ENCODE measurements at regions not wholly inside any gene's neighbourhood (a gene's known extent, or its start where the extent isn't known, plus 50 kb on each side); places are given as distances from the start of the nearest gene placed in this dataset.
"Not testable (repeated sequence)": the region's sequence is repeated elsewhere in the genome, so short reads cannot be mapped to it uniquely, and the experiment has no call there.

DNA sequence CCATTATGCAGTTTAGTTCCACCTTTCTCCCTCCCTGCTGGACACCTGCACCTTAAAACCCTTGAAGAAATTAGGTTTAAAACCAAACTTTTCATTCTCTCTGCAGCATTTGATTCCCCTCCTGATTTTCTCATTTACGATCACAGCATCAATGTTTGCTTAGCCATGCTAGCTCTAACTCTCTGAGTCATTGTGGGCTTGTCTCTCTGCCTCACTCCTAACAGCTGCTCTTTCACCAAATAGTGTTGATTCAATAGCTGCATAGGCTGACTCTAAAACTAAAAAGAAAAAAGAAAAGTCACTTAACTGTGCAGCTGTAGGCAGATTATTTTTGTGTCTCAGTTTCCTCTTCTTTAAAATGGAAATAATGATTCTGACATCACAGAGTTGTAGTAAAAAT, 1124.9 kb downstream of the DIAPH3 start:
- no peak for DNase-seq

DNA sequence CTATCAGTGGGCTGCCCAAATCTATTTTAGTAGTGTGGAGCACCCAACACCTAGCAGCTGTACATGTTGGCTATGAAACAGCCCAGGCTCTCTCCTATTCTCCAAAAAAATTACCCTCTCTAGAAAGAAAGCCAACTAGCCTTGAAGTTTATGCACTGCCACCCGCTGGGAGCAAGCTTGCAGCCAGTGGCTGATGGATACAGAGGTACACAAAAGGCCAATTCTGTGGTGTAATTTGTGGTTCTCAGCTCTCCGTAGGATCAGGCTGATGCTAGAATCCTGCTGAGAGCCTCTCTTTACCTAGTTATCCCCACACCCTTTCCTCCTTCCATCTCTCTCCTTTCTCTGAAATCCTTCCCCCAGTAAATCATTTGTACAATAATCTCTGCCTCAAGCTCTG, 1120.7 kb downstream of the DIAPH3 start:
- DNase-seq = no peak

DNA sequence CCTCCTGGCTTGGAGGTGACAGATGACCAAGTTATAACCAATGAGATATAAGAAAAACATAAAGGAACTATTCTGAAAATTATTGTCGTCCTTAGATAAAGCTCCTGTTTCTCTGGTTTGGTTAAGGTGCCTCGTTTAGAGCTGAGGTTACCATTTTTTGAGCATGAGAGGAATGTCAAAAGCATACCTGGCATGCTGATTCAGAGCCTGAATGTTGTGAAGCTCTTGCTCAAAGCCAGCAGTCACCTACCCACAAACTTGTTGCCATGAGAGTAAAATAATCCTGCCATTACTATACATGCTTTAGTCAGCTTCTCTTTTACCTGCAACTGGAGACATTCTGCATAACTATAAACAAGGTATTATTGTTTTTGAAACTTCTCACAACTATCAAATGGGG, 1116.2 kb downstream of the DIAPH3 start:
- no peak for DNase-seq

DNA sequence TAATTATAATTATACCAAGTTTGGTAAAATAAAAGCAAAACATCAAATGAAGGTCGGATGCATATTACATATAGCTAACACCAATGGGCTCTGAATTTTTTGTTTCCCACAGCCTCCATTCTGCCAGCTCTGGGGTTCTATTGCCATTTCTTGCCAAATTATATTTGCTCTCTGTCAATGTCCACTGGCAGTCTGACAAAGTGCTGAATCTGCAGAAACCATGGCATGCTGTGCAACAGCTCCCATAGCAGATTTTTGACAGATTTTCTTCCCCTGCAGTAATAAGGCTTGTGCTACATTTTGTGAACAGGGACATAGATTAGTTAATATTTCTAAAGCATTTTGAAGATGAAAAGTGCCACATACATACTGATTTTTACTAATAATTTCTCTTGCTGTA, 1102.1 kb downstream of the DIAPH3 start:
- no peak for DNase-seq

DNA sequence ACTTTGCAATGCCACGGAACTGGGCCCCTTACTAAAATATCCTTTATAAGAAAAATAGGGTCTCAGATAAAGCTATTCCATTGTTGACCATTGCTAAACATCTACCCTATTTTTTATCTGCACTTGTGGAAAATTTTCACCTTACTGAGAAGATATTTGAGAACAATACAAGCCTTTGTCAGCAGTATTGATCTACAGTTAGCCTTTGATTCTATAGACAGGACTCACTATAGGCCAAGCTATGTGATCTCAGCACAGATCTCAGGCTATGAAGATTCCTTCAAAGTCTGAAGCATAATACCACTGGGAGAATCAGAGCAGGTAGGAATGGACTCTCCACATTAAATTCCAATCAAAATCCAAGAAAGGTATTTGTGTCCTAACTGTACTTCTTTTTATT, 1099.7 kb downstream of the DIAPH3 start:
- no peak for DNase-seq

DNA sequence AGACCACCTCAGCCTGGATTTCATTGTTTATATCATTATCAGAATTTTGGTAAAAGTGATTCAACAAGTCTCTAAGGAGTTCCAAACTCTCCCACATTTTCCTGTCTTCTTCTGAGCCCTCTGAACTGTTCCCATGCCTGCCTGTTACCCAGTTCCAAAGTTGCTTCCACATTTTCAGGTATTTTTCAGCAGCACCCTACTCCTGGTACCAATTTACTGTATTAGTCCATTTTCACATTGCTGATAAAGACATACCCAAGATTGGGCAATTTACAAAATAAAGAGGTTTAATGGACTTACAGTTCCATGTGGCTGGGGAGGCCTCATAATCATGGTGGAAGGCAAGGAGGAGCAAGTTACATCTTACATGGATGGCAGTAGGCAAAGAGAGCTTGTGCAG, 1087.3 kb downstream of the DIAPH3 start:
- not testable (repeated sequence) for DNase-seq

DNA sequence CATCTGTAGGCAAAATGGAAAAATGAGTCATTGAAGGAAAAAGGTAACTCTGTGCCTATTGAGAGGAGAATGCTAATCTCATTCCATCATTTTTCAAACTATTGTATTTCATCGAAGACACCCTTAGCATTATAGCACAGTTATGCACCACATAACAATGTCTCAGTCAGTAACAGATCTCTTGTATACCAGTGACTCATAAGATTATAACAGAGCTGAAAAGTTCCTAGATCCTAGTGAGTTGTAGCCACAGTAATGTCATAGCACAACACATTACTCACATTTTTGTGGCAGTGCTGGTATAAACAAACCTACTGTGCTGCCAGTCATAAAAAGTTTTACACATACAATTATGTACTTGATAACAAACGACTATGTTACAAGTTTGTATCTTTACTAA, 1077.6 kb downstream of the DIAPH3 start:
- DNase-seq = no peak

DNA sequence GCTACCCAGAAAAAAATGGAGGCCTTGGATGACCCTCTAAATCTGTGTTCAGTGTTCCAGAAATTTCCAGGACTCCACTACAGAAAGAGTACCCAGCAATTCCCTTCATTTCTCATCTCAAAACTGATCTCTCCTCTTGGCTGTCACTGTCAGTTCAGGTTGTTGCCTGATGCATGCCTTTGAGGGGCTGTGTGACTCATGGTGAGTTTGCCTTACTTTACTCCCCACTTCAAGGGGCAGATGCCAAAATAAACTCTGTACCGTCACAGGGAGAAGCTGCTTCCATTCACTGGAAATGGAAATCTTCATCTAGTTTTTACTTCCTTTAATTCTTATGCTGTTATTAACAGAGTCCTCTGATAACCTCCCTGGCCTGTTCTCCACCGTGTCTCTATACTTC, 1075.0 kb downstream of the DIAPH3 start:
- DNase-seq = no peak

DNA sequence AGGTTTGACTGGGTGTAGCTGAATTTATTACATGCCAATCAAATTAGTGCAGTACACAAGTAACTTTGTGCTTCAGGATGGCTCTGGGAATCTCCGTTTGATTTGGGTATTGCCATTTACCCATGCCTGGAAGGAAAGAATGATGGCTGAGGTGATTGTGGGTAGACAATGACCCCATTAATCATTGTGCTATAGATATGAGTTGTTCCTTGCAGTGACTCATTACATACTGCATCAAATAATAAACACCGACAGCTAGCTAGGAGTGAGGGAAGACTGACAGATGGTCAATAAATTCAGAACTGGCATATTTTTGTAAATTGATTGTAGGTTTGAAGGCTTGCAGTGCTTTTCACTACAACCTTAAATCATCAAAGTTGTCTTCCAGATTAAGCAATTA, 1069.5 kb downstream of the DIAPH3 start:
- no peak for DNase-seq

DNA sequence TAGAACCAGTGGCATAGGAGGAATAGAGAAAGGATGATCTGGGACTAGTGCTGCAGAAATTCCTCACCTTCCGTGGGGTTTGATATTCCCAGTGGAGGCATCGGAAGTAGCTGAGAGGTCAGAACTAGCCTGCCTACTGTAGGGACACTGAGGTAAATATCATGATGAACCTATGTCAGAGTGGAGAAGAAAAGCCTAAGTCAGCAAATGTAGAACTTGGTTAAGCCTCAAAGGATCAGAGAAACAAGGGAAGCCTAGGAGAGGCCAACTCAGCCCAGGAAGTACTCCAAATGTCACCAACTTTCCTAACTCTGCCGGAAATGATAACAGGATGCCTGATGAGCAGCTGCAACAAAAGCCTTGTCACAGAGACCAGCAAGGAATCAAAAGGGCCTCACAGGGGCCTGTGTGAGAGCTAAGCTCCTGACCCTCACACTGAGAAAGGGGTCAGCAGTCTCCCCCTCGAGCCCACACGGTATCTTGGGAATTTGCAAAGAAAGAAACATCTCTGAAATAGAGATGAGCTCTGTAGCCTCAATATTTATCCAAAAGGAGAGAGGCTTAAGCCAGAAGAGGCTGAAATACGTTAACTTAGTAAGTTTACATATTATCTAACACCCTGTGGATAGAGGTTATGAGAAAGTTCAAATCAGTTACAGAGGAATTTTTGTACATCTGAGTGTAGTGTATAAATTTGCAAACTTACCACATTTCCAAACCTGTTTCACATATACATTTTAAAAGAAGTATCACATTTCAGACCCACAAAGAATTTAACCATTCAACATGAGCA, 1064.3 kb downstream of the DIAPH3 start:
- peak; percentile 21 for DNase-seq

DNA sequence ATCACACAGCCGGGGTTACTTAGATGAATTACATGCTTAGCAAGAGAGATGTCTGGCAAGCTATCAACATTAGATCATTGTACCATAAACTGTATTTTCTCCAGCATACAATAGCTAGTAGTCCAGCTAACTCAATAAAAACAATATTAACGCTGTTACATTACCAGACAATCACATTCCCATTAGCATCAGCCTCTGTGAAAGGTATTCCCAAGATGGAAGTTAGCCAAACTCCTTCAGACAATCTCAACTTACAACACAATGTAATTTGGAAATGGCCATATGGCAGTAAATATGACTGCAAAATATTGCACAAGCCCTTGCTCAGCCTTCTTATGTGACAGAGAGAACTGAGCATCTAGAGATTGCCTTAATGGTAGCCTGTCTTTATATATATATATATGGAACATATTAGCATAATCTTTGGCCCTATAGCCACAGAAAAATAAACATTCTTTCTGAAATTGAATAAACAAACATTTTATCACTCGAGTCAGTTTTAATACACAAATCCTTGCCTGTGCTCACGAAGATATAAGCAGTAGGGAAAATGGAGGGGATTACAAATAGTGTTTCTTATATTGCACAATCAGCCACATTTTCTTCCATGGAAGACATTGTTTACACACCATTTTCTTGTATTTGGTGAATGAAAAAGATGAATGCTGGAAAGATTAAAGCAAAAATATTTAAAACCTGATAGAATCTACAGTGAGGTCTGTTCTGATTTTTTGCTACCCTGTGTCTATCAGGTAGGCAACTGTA, 1060.5 kb downstream of the DIAPH3 start:
- DNase-seq = no peak

DNA sequence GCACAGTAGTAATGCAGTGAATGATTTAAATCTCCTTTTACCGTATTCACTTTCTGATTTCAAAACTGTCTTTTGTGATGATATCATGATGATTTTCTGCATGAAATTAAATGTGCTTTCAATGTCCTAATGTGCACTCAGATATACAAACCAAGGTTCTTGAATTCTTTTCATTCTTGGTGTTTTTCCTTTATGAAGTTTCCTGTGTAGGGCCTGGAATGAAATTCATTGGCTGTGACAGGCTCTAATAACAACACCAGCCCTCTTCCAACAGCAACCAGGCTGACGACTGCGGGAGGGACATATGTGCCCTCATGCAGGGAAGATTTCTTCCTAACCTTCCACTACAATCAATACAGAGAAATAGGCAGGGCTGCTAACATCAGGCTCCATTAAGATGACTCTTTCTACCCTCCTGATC, 1052.0 kb downstream of the DIAPH3 start:
- no peak for DNase-seq

DNA sequence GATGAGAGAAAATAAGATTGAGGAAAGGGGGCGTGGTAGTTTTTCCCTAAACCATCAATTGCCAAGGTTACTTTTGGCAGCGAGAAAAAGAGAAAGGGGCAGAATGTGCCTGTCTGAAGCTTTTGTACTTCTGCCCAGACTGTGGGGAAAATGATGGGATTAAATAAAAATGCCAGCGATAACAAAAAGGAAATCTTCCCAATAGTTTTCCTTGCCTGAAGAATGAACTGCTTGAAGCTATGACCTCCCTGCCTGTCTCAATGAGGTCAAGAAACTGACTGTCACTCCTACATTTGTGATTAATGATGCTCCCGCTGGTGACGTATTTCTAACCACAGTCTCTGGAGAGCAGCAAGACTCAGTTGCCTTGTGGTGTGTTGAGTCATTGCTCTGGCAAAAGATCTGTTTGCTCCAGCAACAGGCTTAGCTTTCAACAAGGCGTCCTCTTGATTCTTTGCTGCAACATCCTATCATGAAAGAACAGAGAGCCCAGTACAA, 1051.5 kb downstream of the DIAPH3 start:
- DNase-seq = no peak

DNA sequence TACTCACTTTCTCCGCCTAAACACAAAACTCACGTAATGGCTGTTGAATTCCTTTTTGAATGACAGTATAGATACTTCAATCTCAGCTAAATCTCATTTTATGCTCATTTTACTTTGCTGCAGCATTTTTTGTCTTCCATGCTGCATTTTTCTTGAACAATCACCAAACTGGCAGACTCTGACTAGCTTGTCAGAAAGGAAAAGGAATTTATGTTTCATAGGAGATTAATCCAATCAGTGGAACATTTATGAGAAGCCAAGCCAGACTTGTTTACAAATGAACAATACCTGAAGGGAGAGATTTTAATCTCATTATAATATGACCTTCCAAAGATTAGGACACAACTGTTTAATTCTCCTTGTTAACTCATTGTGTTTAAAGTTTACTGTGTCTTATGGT, 1044.3 kb downstream of the DIAPH3 start:
- no peak for DNase-seq

DNA sequence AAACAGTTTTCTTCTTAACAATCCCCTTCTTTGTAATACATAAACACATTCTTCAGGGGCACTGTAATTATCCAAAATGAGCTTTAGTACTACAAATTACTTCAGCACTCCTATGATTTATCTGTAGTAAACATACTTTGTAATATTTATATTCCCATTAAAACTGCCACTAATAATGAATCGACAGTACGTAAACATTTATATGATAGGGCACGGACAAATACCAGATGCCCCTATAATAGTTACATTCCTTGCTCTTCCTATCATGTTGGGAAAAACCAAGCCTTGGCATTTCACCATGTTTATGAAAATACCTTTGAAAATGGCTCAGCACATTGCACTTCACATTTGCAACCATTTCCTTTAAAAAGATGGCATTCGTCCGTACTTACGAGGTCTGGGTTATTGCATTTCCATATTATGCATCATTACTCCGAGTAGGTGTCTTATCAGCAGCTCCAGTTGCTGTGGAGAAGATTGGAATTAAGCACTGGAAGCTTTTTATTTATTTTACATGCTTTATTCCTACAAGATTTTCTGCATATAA, 1043.4 kb downstream of the DIAPH3 start:
- DNase-seq = no peak

DNA sequence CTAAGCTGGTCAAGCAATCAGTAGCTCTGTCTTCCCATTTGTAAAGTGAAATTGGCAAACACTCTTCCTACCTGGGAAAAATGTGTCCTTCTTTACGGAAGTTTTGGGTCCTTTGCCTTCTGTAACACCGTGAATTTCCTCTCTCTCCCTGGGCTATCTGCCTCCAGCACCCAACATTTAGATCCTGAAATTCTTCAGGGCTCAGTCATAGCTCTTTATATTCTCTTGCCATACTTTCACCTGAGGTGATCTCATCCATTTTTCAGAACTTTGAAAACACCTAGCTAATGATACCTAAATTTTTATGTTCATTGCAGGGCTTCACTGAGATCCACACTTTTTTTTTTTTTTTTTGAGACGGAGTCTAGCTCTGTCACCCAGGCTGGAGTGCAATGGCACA, 1042.2 kb downstream of the DIAPH3 start:
- no peak for DNase-seq

DNA sequence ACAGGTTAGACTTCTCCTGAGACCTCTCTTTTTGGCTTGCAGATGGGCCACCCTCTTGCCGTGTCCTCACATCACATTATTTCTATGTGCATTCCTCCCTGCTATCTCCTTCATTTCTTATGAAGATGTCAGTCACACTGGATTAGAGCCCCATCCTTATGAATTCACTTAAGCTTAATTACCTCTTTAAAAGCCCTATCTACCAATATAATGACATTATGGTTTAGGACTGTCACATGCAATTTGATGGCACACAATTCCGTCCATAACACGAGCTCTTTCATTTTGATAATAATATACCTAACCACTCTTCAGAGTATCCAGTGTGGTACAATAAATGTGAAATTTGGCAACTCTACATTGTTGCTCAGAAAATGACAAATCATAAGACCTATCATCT, 1037.3 kb downstream of the DIAPH3 start:
- DNase-seq = no peak

DNA sequence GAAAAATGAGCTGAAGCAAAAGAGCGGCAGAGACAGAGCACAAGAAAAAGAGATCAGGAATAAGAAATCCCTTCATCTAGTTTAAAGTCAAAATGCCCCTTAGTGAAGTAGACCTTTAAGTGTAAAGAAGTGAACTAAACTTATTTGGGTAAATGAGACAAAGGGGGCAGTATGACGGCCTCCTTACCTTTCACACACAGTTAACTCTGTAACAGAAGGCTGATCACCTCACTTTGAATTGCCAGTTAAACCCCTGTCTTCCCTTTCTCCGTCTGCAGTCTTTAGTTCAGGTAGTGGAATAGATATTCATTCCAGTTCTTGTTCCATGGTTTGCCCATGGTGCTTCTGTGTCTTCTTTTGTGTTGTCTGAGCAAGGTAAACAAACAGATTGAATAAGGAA, 1029.8 kb downstream of the DIAPH3 start:
- DNase-seq = no peak

DNA sequence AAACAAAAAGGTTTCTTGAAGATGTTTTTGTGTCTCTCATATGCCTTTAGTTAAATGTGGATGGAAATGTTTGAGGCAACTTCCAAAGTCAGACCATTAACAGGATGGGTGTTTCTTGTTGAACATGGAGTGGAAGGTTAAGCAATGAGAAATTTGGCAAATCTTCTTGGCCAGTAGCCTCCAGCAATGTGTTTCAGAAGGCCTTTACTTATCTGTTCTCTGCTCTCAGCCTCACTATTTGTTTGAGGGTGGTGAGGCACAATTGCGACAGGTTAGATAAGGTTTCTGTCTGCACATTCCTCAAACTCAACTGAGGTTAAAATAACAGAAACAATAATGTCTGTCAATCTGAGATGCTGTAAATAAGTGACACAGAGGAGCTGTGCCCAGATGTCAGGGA, 1019.0 kb downstream of the DIAPH3 start:
- no peak for DNase-seq

DNA sequence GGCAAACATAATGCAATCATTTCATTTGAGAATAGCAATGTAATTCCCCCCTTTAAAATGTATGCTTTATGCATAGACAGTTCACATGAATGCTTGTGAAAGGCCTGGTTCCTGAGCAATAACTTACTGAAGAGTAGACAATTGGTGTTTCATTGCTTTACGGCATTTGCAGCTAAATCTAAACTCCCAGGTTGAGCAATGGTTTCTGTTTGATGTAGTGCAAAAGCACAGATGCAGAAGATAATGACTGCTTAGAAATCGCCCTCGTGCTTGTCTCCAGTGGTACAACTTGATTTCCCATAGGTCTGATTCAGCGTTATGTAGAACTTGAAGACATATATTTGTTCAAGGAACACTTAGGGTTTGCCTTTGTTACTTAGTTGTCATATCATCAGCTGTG, 1018.3 kb downstream of the DIAPH3 start:
- DNase-seq = no peak

DNA sequence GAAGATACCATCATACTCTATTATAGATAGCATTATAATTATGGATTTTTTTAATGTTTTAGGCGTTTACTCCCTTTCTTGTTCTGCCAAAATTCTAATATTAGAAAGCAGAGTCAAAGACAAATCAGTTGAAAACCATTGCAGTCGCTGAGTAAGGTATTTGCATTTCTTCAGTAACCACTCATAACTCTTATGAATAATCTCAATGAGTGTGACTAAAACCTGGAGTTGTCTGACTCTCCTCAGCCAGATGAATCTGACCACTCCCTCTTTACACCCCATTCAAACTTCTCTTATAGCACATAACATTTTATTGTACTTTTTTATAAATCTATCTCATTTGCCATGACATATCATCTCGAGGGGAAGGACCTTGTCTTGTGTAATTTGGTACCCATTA, 1006.5 kb downstream of the DIAPH3 start:
- DNase-seq = no peak

DNA sequence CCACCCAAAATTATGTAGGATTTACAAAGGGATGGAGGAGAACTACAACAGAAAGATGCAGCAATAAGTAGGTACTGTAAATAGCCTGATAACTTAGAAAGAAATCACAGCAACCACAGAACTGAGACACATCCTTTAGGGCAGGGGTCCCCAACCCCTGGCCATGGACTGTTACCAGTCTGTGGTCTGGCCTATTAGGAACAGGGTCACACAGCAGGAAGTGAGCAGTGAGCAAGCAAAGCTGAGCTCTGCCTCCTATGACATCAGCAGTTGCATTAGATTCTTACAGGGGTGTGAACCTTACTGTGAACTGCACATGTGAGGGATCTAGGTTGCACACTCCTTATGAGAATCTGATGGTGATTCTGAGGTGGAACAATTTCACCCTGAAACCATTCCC, 997.6 kb downstream of the DIAPH3 start:
- no peak for DNase-seq

DNA sequence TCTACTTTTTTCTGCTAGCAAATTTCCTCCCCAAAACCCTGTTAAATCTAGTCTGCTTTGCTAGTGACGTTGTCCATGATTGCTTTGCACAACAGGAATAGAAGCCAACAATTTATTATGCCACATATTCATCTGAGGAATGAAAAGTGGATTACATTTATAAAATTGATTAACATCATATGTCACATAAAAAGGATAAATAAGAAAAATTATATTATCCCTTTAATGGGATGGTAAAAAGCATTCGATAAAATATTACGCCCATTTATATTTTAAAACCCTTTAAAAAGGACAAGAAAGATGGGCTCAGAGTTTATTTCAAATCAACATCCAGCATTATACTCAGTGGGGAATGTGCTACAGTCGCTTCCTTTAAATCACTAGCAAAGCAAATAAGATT, 991.7 kb downstream of the DIAPH3 start:
- no peak for DNase-seq

DNA sequence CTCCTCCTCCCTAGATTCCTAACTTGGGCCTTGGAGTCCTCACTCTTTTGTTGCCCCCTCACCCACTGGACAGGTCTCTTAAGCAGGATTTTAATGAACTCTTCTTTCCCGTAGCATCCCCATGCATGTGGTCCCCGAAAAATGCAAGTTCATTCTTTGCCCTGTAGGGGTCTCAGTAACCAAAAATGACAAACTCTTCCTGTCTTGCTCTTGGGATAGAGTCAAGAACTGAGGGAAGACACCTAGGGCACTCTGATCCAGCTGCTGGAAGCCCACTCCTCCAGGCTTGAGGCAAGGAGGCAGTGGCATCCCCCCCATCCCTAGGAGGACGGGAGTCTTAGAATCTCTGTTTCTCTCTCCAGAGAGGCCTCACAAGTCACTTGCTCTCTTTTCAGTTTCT, 987.0 kb downstream of the DIAPH3 start:
- DNase-seq = no peak

Data from NCI-H526 treated with DMSO at 0.1 percent for 48 hours (cell line).